ENCODE measurements at regions not wholly inside any gene's neighbourhood (a gene's known extent, or its start where the extent isn't known, plus 50 kb on each side); places are given as distances from the start of the nearest gene placed in this dataset.

GRCh38 chr12:71222436-71222835, 64.6 kb upstream of the TSPAN8 start:
- ATAC-seq = no peak
- WGBS, 2 donors = 88 to 91% methylated on average over 4 of the region's 4 CpGs
- TF ChIP-seq, protein P1, sequence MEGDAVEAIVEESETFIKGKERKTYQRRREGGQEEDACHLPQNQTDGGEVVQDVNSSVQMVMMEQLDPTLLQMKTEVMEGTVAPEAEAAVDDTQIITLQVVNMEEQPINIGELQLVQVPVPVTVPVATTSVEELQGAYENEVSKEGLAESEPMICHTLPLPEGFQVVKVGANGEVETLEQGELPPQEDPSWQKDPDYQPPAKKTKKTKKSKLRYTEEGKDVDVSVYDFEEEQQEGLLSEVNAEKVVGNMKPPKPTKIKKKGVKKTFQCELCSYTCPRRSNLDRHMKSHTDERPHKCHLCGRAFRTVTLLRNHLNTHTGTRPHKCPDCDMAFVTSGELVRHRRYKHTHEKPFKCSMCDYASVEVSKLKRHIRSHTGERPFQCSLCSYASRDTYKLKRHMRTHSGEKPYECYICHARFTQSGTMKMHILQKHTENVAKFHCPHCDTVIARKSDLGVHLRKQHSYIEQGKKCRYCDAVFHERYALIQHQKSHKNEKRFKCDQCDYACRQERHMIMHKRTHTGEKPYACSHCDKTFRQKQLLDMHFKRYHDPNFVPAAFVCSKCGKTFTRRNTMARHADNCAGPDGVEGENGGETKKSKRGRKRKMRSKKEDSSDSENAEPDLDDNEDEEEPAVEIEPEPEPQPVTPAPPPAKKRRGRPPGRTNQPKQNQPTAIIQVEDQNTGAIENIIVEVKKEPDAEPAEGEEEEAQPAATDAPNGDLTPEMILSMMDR (IDR thresholded peaks at IDR 0.05) = no peak
- intact Hi-C loops (cut with DNase I) = no loop called here
- Histone ChIP-seq H3K27me3 (peaks cover 0 to 5% (median 0%) of the 10 kb centered on the region in 7 donors), H3K36me3 (no peaks in the 10 kb centered on the region), H3K27ac (no peak overlapping the region), H3K9me3 (no peaks in the 10 kb centered on the region), H3K4me1 (peaks cover 0 to 4% (median 0%) of the 10 kb centered on the region in 9 donors), H3K4me3 (no peak overlapping the region)
- DNase-seq = no peak

- no peak overlapping the region for H3K4me3 ChIP-seq
- 51 to 61% methylated on average over 3 of the region's 3 CpGs for WGBS, 2 donors
- intact Hi-C loops (cut with DNase I) = no loop called here
- TF ChIP-seq, protein P1 (IDR thresholded peaks at IDR 0.05) = no peak
- peaks cover 0 to 4% (median 0%) of the 10 kb centered on the region in 9 donors for H3K4me1 ChIP-seq
- ATAC-seq = peak in 1 of 8 donors; percentile 33
- H3K27me3 ChIP-seq = peaks cover 0 to 5% (median 0%) of the 10 kb centered on the region in 7 donors
- DNase-seq = no peak
- H3K9me3 ChIP-seq = no peaks in the 10 kb centered on the region
- H3K36me3 ChIP-seq = no peaks in the 10 kb centered on the region
- H3K27ac ChIP-seq = no peak overlapping the region
These were observed 62.5 kb upstream of the TSPAN8 start for GRCh38 chr12:71220260-71220659.

- TF ChIP-seq, protein P1 (IDR thresholded peaks at IDR 0.05) = no peak
- Histone ChIP-seq H3K4me1 (peaks cover 0 to 4% (median 0%) of the 10 kb centered on the region in 9 donors), H3K9me3 (no peaks in the 10 kb centered on the region), H3K4me3 (no peak overlapping the region), H3K36me3 (no peaks in the 10 kb centered on the region), H3K27me3 (peaks cover 0 to 5% (median 0%) of the 10 kb centered on the region in 7 donors), H3K27ac (no peak overlapping the region)
- DNase-seq = no peak
- 46 to 49% methylated on average over 3 of the region's 3 CpGs for WGBS, 2 donors
- intact Hi-C loops (cut with DNase I) = no loop called here
- ATAC-seq = peak in 1 of 8 donors; percentile 33
These were observed 61.4 kb upstream of the TSPAN8 start for GRCh38 chr12:71219224-71219623.

- H3K27ac ChIP-seq = no peak overlapping the region
- TF ChIP-seq, protein P1 (IDR thresholded peaks at IDR 0.05) = no peak
- ATAC-seq (peak in 1 of 8 donors; percentile 14), DNase-seq (no peak)
- H3K27me3 ChIP-seq = peaks cover 0 to 5% (median 0%) of the 10 kb centered on the region in 7 donors
- H3K36me3 ChIP-seq = no peaks in the 10 kb centered on the region
- peaks cover 0 to 4% (median 0%) of the 10 kb centered on the region in 9 donors for H3K4me1 ChIP-seq
- H3K9me3 ChIP-seq = no peaks in the 10 kb centered on the region
- intact Hi-C loops (cut with DNase I) = no loop called here
- no peak overlapping the region for H3K4me3 ChIP-seq
- 53 to 73% methylated on average over 1 of the region's 1 CpG for WGBS, 2 donors
These were observed 60.8 kb upstream of the TSPAN8 start for GRCh38 chr12:71218616-71219015.
